Cardiac fibroblast (primary cell): ENCODE measurements at regions not wholly inside any gene's neighbourhood (a gene's known extent, or its start where the extent isn't known, plus 50 kb on each side); places are given as distances from the start of the nearest gene placed in this dataset.

Experiments
- DNase-seq, 2 donors: peaks; one replicate each; pipeline versions ENCODE4 v3.0.0 to v3.0.0-alpha.2; 2010; ENCODE audit warnings: low read depth in 2 of 2
- H3K4me3 ChIP-seq, 2 donors: replicated peaks in 1 of 2; 1 replicate in 1 of 2; 2 replicates in 1 of 2; pipeline ENCODE4 v1.5.1; 2011; ENCODE audit warnings: low read depth in 2 of 2, low read length in 2 of 2, mild to moderate bottlenecking in 2 of 2, moderate library complexity in 1 of 2
- TF ChIP-seq, protein P1 (sequence below): IDR thresholded peaks from one replicate; pipeline ENCODE4 v1.5.1; 2011; ENCODE audit warnings: low read depth, mild to moderate bottlenecking, low read length, inconsistent platforms

GRCh38 chr21:28675331-28676041, 317.2 kb downstream of the LTN1 start:
- TF ChIP-seq, protein P1, sequence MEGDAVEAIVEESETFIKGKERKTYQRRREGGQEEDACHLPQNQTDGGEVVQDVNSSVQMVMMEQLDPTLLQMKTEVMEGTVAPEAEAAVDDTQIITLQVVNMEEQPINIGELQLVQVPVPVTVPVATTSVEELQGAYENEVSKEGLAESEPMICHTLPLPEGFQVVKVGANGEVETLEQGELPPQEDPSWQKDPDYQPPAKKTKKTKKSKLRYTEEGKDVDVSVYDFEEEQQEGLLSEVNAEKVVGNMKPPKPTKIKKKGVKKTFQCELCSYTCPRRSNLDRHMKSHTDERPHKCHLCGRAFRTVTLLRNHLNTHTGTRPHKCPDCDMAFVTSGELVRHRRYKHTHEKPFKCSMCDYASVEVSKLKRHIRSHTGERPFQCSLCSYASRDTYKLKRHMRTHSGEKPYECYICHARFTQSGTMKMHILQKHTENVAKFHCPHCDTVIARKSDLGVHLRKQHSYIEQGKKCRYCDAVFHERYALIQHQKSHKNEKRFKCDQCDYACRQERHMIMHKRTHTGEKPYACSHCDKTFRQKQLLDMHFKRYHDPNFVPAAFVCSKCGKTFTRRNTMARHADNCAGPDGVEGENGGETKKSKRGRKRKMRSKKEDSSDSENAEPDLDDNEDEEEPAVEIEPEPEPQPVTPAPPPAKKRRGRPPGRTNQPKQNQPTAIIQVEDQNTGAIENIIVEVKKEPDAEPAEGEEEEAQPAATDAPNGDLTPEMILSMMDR, result no peak
- H3K4me3 ChIP-seq, result no peak overlapping the region
- peak; percentile 48 to 64 for DNase-seq

DNA sequence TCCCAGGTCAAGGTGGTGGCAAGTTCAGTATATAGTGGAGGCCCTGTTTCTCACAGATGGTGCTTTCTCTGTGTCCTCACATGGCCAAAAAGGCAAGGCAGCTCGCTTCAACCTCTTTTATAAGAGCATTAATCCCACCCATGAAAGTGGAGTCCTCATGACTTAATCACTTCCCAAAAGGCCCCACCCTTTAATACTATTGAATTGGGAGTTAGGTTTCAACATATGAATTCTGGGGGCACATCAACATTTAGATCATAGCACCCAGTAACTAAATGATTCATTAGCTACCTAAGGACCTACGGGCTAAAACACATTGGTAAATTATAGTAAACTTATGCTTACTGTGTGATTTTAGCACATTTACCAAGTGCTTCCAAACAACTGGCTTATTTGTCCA, 317.9 kb downstream of the LTN1 start:
- DNase-seq, result peak in 1 of 2 donors; percentile 9
- no peak overlapping the region for H3K4me3 ChIP-seq
- TF ChIP-seq, protein P1, result no peak

DNA sequence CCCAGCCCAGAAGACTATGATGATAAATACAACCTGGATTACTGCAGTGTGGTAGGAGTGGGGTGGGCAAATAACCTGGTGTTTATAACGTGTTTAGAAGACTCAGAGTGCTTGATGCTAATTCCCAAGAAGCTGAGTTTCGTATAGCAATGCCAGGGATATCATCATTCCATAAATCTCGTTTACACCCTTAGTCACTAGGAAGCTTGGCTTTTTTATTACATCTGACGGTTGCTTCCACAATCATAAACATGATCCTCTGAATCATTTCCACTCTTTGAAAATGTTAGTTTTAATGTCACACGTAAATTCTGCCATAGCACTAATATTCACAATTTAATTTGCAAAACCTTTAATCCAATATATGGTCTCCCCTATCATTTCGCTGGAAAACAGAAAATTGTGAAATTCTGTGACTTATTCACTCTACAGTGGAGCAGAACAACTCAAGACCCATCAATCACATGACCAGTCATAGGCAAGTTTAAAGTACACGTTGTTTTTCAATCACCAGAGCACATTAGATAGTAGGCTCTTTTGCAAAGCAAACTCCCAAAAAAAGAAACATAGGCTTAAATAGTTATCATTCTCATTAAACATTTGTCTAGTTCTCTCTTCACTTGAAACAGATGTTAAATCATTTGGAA, 321.0 kb downstream of the LTN1 start:
- H3K4me3 ChIP-seq, result no peak overlapping the region

GRCh38 chr21:28669971-28670653, 322.6 kb downstream of the LTN1 start:
- TF ChIP-seq, protein P1, result no peak
- DNase-seq, result no peak
- no peak overlapping the region for H3K4me3 ChIP-seq

More for the DNA sequence above, 321.0 kb downstream of the LTN1 start:
- DNase-seq, result no peak
- TF ChIP-seq, protein P1, result no peak

DNA sequence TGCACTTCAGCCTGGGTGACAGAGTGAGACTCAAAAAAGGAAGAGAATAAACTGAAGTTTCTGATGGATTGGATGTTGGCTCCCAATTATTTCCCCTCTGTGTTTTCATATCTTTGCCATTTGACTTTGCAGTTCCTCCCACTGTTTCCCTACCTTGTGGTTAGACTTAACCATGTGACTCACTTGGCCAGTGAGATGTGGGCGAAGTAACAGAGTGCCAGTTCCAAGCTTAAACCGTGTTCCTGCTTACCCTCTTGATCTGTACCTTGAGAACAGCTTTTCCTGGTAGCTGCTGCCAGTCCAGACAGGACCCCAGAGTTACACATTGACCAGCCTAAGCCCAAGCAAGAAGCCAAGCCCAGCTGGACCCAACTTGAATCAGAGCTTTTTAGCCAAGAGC, 323.4 kb downstream of the LTN1 start:
- DNase-seq, result no peak
- no peak overlapping the region for H3K4me3 ChIP-seq
- TF ChIP-seq, protein P1, result no peak

DNA sequence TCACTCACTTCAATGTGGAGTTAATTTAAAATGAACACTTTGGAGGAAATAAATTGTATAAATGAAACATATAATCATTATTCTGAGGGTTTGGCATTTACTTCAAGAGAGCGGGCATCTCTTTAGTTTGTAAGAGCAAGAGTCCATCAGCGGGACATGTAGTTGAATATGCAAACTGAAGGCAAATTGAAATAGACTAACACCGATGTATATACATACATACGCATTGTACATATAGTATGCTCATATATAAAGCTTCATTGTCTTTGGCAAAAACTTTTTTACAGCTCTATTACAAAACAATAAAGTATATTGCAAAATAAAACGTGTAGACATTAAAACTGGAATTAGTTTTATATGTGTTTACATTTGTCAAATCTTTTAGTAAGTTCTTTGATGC, 328.9 kb downstream of the LTN1 start:
- TF ChIP-seq, protein P1, result no peak
- no peak for DNase-seq
- no peak overlapping the region for H3K4me3 ChIP-seq
